Activated T-cell treated with anti-CD3 and anti-CD28 coated beads for 4 hours (primary cell): ENCODE measurements at regions not wholly inside any gene's neighbourhood (a gene's known extent, or its start where the extent isn't known, plus 50 kb on each side); places are given as distances from the start of the nearest gene placed in this dataset.

Experiments
- DNase-seq: peaks from one replicate; pipeline ENCODE4 v3.0.0-alpha.2; 2020

GRCh38 chr11:119545978-119546915, 123.3 kb upstream of the THY1 start:
- no peak for DNase-seq

DNA sequence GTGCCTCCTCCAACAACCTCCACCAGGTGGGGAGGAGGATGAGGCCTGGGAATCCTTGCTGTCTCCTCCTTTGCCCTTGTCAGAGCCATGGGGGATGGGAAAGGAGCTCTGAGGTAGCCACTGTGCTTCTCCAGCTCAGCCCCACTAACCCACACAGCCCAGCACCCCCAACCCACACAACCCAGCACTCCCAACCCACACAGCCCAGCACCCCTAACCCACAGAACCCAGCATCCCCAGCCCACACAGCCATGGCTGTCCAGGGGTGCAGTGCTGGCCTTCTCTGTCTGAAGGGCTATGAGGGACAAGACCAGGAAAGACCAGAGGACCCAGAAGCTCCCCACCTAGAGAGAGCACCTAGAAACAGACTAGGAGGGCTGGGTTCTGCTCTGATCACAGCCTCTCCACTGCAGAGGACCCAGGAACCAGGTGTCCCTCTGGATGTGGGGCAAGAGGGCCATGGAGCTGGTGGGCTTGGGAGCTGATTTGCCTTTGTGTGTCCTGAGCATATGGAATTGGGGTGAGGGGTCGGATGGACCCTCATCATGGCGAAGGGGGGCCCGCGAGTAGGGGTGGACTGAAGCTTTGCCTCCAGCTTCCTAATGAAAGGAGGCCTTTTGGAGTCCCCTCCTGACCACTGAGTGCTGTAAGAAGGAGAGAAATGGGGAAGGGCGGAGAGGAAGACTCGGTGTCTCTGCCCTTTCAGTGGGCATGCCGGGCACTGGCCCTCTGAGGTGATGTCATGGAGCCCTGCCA, 117.6 kb upstream of the THY1 start:
- no peak for DNase-seq

DNA sequence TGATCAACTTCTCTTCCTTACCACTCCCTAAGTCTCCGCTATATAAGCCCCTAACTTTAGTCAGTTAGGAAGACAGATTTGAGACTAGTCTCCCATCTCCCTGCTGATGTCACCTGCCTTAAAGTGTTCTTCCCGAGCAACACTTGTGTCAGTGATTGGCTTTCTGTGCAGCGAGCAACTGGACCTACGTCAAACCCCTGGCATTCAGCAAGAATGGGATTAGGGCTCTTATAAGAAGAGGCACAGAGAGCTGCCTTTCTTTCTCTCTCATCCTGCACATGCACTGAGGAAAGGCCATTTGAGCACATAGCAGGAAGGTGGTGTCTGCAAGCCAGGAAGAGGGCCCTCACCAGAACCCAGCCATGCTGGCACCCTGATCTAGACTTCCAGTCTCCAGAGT, 116.6 kb upstream of the THY1 start:
- no peak for DNase-seq

GRCh38 chr11:119538753-119539152, 115.8 kb upstream of the THY1 start:
- no peak for DNase-seq

DNA sequence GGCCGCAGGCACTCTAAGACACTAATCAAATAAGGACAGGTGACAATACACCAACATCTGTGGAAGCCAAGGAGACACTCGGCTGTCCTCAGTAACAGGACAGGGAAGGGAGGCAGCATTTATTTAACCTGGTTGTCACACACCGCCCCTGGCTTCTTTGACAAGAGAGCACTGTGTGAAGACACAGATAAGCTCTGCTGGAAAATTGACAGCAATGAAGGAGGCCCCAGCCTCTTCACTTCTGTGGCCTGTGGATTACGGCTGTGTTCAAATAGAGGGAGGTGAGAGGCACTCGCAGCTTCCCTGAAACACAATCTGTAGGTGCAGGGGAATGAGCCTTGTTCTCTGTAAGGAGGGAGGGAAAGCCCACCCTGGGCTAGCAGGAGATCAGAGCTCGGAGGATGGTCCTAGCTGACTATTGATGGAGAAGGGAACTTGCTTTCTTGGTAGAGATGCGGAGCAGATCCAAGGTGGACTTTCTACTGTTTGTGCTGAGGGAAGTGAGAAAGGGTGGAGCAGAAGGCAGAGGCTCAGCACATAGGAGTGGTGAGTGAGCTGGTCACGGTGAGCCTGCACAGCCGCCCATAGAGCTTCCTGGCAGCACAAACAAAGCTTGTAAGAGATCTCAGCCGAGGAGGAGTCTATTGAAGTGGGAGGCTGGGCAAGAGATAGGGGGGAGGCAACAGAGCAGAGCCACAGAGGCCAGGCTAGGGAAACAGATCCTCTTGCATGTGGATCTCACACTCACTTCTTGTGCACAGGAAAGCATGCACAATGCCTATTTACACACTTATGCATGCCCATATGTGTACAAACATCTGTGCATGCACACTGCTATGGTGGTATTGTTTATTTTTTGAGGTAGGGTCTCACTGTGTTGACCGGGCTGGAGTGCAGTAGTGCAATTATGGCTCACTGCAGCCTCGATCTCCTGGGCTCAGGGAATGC, 114.6 kb upstream of the THY1 start:
- no peak for DNase-seq

- no peak for DNase-seq
Observed at GRCh38 chr11:119536801-119537200, 113.8 kb upstream of the THY1 start.

GRCh38 chr11:119533921-119534736, 111.2 kb upstream of the THY1 start:
- DNase-seq = peak; percentile 14

DNA sequence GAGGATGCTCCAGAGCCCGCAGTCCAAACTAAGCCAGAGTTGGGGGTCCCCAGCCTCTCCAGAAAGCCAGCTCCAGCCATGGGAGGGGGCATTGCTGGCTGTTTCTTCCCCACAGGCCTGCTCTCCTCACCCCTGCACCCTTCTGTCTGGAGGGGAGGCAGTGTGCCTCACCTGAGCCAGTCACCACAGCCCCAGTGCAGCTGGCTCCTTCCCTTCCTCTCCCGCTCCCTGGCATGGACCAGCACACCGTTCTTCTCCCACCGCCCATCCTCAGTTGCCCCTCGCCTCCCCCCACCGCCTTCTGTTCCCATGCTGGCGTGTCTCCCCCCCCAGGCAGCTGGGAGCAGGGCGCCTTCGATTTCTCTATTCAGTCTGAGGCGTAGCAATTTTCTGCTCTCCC, 110.5 kb upstream of the THY1 start:
- no peak for DNase-seq

- no peak for DNase-seq
Observed at GRCh38 chr11:119532551-119532950, 109.6 kb upstream of the THY1 start.

GRCh38 chr11:119531623-119532022, 108.7 kb upstream of the THY1 start:
- DNase-seq = no peak

DNA sequence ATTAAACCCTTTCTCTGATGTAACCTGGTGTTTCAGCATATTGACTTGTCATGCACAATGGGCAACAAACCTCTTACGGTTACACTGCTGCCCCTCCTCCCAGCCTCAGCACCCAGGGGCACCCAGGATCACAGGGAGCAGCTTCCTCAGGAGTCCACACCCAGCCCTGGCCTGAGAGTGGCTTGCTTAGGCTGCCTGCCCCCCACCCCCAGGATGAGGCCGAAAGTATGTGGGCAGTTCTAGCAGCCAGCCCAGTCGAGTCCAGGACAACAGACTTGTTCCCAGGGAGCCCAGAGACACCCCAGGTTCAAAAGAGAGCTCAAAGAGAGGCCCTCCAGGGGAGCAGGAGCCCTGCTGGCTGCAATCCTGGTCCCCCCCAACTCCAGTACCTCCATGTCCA, 108.1 kb upstream of the THY1 start:
- DNase-seq = no peak

DNA sequence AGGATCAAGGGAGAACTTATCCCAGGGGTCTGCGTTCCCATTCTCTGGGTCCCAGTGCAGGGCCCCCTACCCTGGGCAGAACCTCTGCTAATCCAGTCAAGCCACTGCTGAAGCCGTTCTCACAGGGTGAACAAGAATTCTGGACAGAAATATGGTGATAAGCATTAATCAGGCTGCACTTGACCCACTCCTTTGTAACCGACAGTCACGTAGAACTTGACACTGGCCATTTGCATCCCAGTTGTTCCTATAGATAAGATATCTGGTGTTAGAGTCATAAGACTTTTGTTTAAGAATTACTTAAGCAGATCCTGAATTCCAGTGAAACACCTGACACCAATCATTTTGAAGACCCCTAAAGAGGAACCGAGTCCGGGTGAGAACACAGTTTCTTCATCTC, 107.5 kb upstream of the THY1 start:
- no peak for DNase-seq

DNA sequence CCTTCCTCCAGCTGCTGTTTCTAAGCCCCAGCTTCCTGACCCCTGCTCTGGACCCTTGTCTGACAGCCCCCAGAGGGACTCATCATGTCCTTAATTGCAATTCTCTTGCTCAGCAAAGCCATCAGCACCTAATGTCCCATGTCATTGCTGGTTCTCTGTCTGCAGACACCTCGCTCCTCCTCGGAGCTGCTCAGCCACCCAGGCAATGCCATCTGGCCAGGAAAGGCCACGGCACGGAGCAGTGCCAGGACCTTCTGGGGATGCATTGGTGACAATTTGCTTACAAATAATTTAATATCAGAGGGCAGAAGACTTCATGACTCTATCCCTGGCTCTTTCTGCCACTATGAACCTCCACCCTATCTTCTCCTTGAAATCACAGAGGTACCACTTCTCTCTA, 107.0 kb upstream of the THY1 start:
- DNase-seq = no peak

- DNase-seq = no peak
Observed at GRCh38 chr11:119529063-119529845, 106.3 kb upstream of the THY1 start.

GRCh38 chr11:119525867-119526196, 102.9 kb upstream of the THY1 start:
- no peak for DNase-seq

- DNase-seq = no peak
Observed at GRCh38 chr11:119525180-119525866, 102.4 kb upstream of the THY1 start.

DNA sequence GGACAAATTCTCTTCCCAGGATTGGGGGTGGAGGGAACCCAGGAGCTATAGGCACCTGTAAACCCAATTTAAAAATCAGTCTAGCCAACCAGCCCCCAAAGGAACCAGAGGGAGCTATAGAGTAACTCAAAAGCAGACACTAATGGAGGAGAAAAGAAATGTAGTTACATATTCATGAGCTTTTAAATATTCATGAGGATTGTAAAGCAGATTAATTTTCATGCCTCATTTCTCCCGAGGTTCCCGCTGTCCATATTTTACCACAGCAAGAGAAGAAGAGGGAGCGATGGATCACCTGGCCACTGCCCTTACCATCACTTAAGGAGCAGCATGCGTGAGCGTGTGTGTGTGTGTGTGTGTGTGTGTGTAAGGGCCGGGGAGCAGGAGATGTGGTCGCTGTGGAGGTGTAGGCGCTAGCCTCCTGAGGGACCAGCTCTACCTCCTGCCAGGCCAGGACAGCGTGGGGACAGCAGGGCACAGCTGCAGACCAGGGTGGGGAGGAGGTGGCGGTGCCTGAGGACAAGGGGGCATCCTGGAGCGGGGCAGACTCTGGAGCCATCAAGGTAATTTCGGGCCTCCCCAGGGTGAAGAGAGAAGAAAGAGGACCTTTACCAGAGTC, 100.7 kb upstream of the THY1 start:
- DNase-seq = no peak

DNA sequence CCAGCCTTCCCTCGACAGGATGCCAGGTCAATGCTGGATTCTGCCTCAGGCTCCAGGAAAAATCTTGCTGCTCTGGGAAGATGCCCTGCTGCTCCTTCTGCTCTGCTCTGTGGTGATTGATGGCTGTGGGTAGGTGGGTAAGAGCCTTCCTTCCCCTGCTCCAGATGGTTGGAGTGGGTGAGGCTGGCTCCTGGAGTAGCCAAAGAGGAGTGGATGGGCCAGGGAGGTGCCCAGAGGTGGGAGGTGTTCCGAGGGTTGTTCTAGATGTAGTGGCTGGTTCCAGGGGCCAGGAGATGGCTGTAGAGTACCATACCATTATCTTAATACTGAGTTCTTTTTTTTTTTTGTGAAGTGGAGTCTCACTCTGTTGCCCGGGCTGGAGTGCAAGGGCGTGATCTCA, 99.6 kb upstream of the THY1 start:
- no peak for DNase-seq

- DNase-seq = no peak
Observed at GRCh38 chr11:119521551-119521950, 98.6 kb upstream of the THY1 start.

DNA sequence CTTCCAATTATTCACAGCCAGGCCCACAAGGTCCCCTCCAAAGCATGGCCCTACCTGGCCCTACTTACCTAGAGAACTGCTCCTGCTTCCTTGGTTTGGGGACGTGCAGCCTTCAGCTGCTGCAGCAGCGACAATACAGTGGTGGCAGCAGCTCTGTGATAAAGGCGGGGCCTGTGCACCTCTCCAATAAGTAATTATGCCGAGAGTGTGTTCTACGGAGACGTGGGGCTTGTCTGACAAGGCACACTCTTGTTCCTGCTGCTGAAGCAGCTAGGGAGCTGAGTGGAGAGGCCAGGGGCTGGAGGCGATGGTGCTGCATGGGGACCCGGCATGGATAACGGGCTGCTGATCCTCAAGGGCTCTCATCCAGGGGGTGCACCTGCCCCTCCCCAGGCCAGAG, 98.0 kb upstream of the THY1 start:
- no peak for DNase-seq
